NCI-H2196 treated with DMSO at 0.1 percent for 48 hours (cell line): ENCODE measurements at regions not wholly inside any gene's neighbourhood (a gene's known extent, or its start where the extent isn't known, plus 50 kb on each side); places are given as distances from the start of the nearest gene placed in this dataset.
A peak's percentile ranks its signal among the peaks of the same experiment; 100 is the strongest.

Experiments used
- DNase-seq: peaks from one replicate; lab custom pipeline; 2025; ENCODE audit not compliant: unreplicated experiment; lab: John Stamatoyannopoulos, UW

GRCh38 chr6:142500250-142500786, 198.5 kb downstream of the ADGRG6 start:
- DNase-seq: no peak

GRCh38 chr6:142501795-142502194, 200.0 kb downstream of the ADGRG6 start:
- DNase-seq: no peak

GRCh38 chr6:142507065-142507464, 205.3 kb downstream of the ADGRG6 start:
- DNase-seq: no peak

GRCh38 chr6:142510211-142510610, 208.4 kb downstream of the ADGRG6 start:
- DNase-seq: no peak

GRCh38 chr6:142518126-142518525, 216.3 kb downstream of the ADGRG6 start:
- DNase-seq: no peak

- no peak for DNase-seq
These were observed 217.0 kb downstream of the ADGRG6 start for GRCh38 chr6:142518761-142519160.

- DNase-seq: no peak
These were observed 220.0 kb downstream of the ADGRG6 start for GRCh38 chr6:142521791-142522190.

- peak; percentile 2 for DNase-seq
These were observed 221.9 kb downstream of the ADGRG6 start for GRCh38 chr6:142523515-142524375.

GRCh38 chr6:142530566-142530965, 228.8 kb downstream of the ADGRG6 start:
- no peak for DNase-seq

GRCh38 chr6:142531727-142532126, 229.9 kb downstream of the ADGRG6 start:
- DNase-seq: no peak

GRCh38 chr6:142534076-142534475, 232.3 kb downstream of the ADGRG6 start:
- no peak for DNase-seq

GRCh38 chr6:142534484-142534883, 232.7 kb downstream of the ADGRG6 start:
- no peak for DNase-seq

GRCh38 chr6:142537612-142538478, 236.0 kb downstream of the ADGRG6 start:
- no peak for DNase-seq

GRCh38 chr6:142542704-142543233, 241.0 kb downstream of the ADGRG6 start:
- DNase-seq: no peak

GRCh38 chr6:142543606-142544005, 241.8 kb downstream of the ADGRG6 start:
- DNase-seq: no peak

GRCh38 chr6:142544199-142544838, 242.5 kb downstream of the ADGRG6 start:
- no peak for DNase-seq

GRCh38 chr6:142545147-142545546, 243.3 kb downstream of the ADGRG6 start:
- no peak for DNase-seq

GRCh38 chr6:142548566-142548965, 246.8 kb downstream of the ADGRG6 start:
- DNase-seq: no peak

GRCh38 chr6:142550310-142551063, 248.7 kb downstream of the ADGRG6 start:
- DNase-seq: no peak

GRCh38 chr6:142551274-142551811, 249.5 kb downstream of the ADGRG6 start:
- DNase-seq: no peak
